Raji (cell line): ENCODE measurements at regions not wholly inside any gene's neighbourhood (a gene's known extent, or its start where the extent isn't known, plus 50 kb on each side); places are given as distances from the start of the nearest gene placed in this dataset.

Experiments
- POLR2A ChIP-seq: IDR thresholded peaks from 2 replicates; pipeline ENCODE4 v1.6.1; 2011; ENCODE audit warnings: low read depth, low read length, control low read depth; ENCODE audit not compliant: insufficient read depth

DNA sequence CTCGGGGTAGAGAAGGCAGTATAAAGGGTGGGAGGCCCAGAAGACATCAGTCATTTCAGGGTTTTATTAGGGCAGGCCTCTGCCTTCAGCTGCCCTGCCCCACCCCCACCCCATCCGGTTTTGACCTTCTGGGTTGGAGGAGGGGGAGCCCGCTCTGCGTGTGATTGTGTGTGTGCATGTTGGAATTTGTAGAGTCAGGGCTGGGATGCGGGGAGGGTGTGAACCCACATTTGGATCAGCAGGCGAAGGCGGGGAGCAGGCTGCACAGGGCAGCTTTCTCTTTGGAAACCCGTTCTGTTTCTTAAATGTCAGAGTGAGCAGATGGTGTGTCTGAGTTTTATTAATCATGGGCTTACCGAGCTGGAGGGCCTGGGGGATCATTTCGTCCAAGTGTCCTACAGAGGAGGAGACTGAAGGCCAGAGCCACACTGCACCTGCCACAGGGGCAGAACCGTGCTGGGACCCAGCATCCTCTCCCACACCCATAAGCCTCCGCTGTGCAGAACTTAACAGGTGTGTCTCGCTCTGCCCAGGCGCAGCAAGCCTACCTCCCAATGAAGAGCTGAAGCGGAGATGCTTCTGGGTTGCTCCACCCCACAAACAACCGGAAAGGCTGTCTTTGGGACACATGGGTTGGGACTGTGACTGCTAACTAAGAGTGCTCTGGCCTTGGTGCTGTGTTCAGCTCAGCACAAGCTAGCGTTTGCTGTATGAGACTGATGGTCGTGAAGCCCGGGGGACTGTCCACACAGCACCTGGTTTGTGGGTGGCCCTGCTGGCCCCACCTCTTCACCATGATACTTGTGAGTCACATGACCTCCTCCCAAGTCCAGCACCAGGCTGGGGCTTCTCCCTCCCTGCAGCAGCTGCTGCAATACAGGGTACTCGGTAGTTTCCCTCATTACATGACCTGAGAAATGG, 70.9 kb upstream of the GSE1 start:
- TF ChIP-seq POLR2A = no peak

DNA sequence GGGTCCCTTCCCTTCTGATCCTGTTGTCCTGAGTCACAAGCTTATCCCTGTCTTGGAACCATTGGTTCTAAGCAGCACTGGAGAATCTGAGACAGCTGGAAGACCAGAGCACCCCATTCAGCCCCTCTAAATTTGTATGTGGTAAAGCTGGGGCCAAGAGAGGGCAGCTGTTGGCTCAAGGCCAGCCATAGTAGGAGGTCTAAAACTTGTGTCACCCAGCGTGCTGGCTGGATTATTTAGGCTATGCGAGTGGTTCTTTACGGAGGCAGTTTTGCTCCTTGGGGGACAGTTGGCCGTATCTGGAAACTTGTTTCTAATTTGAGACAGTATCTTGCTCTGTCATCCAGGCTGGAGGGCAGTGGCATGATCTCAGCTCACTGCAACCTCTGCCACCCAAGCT, 69.6 kb upstream of the GSE1 start:
- no peak for TF ChIP-seq POLR2A

DNA sequence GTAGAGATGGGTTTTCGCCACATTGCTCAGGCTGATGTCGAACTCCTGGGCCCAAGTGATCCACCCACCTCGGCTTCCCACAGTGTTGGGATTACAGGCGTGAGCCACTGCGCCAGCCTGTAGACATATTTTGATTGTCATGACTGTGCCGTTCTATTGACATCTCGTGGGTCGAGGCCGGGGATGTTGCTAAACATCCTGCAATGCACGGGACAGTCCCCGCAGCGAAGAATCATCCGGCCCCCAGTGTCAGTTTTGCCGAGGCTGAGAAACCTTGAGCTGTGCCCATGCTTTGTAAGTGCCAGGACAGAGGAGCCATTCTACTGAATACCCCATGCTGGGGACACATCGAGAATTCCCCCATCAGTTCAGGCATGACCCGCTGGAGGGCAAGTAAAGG, 69.1 kb upstream of the GSE1 start:
- no peak for TF ChIP-seq POLR2A

DNA sequence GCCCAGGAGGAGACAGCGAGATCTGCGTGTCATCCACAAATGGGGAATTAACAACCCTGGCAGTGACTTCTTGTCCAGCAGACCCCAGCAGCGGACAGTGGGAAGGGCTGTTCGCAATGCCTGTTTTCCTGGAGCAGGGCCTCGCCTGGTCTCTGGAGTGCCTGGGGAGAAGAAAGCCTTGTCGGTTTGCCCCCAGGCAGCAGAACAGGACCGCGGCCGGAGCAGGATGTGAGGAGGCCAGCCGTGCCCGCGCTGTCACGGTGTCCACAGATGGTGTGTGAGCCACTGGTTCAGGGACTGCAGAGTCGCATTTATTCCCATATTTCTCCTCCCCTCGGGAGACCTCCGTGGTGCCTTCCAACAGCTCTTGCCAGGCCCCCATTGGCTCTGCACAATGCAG, 68.5 kb upstream of the GSE1 start:
- no peak for TF ChIP-seq POLR2A

DNA sequence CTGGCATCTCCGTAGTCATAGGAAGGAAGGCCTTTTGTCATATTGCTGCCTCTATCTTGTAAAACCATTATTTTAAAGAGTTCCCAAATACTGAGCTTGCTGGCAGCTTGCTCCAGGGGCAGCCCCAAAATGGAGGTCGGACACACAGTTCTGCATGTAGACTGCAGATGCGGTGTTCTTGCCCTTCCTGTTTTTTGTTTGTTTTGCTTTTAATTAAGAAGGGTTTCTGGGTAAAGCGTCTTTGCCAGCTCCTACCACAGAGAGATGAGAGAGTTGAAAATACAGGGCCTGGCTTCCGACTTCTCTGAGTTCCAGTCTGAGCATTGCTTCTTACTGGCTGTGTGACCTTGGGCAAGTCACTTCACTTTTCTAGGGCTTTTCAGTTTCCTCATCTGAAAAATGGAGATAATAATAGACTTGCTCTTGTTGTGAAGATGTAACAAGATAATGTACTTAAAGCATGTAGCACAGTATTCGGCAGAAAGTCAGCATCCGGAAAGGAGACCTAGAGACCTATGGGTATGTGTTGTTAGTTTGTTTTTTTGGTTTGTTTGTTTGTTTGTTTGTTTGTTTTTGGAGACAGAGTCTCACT, 67.8 kb upstream of the GSE1 start:
- TF ChIP-seq POLR2A = no peak

DNA sequence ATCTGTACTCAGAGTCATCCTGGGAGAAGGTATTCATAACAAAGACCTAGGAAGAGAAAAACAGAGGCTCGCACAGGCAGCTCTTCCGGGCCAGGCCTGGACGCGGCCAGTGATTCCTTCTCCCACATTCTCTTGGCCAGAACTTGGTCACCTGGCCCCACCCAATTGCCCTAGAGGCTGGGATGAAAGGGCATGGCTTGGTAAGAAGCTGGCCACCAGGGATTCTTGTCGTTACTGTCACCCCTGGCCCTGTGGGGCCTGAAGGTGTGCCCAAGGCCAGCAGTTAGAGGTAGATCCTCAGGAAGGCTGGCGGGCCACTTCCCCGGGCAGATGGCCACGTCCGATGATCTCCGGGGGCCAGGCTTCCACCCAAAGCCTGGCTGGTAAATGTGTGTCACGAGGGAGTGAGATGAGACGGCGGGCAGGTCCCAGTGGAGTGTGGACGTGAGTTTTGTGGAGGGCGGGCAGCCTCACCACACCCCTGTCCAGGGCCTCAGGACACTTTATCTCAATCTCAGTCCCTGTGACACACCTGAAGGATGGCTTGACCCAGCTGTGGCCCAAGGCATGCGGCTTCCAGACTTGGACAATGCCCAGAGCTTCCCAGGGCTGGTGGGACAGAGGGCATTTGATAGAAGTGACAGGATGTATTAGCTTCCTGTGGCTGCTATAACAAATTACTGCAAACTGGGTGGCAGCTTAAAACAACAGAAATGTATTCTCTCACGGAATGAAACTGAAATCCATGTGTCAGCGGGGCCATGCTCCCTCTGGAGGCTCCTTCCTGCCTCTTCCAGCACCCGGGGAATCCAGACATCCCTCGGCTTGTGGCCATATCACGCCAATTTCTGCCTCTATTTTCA, 66.3 kb upstream of the GSE1 start:
- no peak for TF ChIP-seq POLR2A

DNA sequence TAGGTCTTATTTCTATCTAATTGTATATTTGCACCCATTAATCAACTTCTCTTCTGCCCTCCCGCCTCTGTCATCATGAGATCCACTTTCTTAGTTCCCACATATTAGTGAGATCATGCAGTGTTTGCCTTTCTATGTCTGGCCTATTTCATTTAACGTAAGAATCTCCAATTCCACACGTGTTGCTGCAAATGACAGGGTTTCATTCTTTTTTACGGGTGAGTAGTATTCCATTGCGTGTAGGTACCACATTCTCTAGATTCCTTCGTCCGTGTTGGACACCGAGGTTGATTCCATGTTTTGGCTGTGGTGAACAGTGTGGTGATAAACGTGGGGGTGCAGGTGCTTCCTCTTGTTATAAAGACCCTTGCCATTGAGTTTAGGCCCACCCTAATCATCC, 64.7 kb upstream of the GSE1 start:
- no peak for TF ChIP-seq POLR2A

DNA sequence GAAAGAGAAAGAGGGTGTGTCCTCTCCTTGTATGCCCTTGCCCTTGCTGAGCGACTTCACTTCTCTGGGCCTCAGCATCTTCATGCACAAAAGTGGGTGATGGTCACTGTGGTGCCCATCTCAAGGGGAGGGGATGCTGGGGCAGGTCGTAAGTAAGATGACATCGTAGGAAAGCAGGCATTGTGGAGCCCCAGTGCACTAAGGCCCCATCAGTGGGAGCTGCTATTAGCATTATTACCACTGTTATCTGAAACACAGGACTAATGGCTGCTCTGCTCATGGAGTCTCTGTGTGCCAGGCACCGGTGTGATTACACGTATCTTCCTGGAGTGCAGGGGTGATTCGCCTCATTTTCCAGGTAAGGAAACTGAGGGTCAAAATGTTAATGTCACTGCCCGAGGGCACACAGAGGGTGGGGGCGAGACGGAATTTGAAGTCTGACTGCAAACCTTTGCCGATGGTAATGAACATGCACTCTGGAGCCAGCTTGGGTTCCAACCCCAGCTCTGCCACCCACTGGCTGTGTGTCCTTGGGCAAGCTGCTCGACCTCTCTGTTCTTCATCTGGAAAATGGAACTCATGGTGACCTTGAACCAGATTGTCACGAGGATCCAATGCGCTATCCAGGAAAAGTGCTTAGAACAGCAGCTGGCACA, 63.2 kb upstream of the GSE1 start:
- TF ChIP-seq POLR2A = no peak

DNA sequence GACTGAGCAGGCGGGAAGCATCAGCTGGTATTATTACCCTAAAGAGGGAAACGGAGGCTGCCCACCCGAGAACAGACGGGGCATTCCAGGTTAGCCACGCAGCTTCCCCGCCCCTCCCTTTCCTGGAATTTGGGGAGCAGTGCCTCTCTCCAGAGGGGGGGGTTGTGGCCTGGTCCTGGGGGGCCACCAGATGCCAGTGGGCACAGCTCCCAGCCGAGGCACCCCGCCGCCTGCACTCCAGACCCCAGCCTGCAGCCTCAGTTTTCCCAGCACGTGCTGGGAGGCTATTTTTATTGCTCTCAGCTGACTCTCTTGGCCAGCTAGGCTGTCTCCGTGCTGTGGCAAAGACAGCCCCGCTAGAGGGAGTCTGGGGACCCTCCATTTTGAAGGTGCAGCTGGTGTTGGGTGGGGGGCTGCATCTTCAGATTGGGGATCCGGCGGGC, 62.7 kb upstream of the GSE1 start:
- no peak for TF ChIP-seq POLR2A

DNA sequence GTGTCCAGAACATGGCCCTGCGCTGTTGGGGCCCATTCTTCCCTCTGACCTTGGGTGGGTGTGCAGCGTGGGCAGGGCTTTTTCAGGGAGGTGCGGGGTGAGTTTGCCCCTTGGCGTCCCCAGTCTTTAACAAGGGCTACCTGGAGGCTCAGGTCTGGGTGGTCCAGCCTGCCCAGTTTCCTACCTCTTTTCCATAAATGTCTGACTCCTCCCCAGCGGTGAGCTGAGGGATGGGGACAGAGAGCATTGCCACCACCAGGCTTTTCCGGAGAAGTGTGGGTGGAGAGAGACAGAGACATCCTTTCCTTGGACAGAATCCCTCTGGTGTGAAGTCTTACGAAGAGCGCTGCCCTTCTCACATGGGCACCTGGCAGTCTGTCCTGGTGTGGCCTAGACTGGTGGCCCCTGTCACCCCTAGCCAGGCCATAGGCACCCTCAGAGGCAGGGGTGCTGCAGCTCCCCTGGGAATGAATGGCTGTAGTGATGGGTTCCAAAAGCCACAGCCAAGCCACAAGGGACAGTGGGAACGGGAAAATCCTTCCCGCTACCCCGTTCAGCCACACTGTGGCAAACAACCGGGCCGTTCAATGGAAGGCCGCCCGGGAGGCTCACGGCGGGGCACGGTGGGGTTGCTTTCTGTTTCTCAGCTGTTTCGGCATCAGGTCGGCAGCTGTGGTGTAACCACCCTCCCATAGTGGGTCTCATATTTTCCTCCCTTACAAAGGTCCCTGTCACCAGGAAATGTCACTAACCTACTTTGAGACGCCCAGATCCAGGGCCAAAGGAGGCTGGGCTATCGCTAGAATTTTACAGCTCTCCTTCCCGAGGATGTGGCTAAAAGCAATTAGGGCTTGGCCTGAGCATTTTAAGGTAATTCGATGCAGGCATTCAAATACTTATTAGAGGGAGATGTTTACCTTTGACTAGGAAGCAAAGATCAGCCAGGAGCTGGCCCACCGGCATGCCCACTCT, 61.9 kb upstream of the GSE1 start:
- no peak for TF ChIP-seq POLR2A

DNA sequence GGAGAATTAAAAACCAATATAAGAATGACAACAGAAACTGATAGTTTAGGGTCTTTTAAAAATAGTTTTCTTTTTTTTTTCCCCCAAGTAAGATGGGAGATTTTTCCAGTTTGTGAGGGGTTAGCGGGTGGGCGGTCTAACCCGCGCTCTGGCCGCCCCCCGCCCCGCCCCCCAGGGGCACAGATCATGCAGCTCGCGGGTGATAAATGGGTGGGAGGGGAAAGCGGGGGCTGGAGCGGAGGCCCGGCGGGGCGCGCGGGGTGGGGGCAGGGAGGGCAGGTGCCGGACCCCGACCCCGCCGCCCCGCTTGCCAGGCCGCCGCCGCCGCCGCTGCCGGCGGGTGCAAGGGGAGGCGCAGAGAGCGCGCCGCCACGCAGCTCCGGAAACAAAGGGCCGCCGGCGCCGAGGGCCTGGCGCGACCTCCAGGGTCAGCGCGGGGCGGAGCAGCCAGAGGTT, 60.1 kb upstream of the GSE1 start:
- TF ChIP-seq POLR2A = no peak

DNA sequence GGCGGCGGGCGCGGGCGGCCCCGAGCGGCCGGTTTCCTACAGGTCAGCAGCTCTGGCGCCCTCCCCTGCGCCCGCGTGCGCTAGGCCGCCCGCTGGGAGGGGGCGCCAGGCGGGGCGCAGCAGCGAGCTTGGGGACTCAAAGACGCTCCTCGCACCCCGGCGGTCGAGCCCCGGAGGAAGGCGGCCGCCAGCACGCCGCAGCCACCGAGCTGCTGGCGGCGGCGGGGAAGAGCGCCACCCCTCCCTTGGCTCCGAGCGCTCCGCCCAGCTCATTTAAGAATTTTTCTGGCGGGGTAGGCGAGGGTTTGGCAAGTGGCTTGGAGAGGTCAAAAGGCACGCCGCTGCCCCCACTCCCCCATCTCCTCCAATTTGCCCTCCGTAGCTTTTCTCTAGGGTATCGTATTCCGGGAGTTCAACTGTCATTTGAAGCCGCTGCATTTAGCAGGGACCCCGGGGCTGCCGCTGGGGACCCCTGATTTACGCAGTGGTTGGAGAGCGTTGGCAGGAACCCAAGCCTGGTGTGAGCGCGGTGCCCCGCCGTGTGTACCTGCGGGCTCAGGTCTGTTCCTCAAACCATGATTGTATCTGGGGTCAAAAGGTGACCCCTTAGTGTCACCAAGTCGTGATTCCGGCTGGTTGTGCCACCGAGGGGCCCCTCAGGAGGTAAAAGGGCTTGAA, 59.5 kb upstream of the GSE1 start:
- no peak for TF ChIP-seq POLR2A
